VCaP (cell line): ENCODE measurements at regions not wholly inside any gene's neighbourhood (a gene's known extent, or its start where the extent isn't known, plus 50 kb on each side); places are given as distances from the start of the nearest gene placed in this dataset.
A peak's percentile ranks its signal among the peaks of the same experiment; 100 is the strongest.
"Not testable (repeated sequence)": the region's sequence is repeated elsewhere in the genome, so short reads cannot be mapped to it uniquely, and the experiment has no call there.

ENCODE experiments used
- H3K27ac ChIP-seq: fragments of 450-650 bp; 2 replicates; pipeline ENCODE4 v1.5.1; 2017
- CTCF ChIP-seq: fragments of 450-650 bp; conservative IDR thresholded peaks from 2 replicates; pipeline ENCODE4 v1.5.1; 2017; ENCODE audit warnings: mild to moderate bottlenecking, moderate library complexity

DNA sequence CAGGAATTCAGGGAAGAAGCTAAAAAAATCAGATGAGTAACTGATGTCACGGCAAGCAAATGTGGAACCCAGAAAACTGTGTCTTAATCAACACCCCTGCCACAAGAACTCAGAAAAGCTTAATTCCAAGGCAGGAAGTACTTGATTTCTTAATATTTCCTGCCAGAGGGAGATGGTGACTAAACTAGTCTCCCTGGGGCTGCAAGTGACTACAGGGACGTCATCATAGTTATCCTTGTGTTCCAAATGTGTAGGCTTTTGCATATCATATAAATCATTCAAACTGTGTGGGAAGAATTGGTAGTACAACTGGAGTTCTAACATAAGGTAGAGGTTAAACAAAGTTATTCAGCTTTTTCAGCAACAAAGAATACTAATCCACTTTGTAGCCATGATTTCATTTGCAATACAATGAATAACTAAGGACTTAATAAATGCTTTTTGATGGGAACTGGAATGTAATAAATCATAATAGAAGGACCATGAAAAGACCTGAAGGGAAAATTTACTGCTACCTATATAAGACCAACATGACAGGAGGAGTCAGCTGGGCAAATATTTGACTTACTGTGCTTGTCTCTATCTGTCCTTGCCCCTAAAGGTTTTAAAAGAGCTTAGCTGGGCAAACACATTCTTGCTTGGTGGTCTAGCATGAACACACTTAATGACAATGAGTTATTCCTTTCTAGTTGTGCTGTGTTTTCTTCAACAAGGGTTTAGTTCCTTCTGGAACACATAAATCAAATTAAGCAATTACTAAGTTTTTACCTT lies 76.0 kb upstream of the NECTIN3 start:
- no peak overlapping the region for H3K27ac ChIP-seq

GRCh38 chr3:110998766-110999165 lies 72.8 kb upstream of the NECTIN3 start:
- H3K27ac ChIP-seq, result not testable (repeated sequence)

More for the DNA sequence above, 76.0 kb upstream of the NECTIN3 start:
- no peak for TF ChIP-seq CTCF

- TF ChIP-seq CTCF, result peak; percentile 42
- not testable (repeated sequence) for H3K27ac ChIP-seq
Observed at GRCh38 chr3:111006485-111006884, 65.1 kb upstream of the NECTIN3 start.

DNA sequence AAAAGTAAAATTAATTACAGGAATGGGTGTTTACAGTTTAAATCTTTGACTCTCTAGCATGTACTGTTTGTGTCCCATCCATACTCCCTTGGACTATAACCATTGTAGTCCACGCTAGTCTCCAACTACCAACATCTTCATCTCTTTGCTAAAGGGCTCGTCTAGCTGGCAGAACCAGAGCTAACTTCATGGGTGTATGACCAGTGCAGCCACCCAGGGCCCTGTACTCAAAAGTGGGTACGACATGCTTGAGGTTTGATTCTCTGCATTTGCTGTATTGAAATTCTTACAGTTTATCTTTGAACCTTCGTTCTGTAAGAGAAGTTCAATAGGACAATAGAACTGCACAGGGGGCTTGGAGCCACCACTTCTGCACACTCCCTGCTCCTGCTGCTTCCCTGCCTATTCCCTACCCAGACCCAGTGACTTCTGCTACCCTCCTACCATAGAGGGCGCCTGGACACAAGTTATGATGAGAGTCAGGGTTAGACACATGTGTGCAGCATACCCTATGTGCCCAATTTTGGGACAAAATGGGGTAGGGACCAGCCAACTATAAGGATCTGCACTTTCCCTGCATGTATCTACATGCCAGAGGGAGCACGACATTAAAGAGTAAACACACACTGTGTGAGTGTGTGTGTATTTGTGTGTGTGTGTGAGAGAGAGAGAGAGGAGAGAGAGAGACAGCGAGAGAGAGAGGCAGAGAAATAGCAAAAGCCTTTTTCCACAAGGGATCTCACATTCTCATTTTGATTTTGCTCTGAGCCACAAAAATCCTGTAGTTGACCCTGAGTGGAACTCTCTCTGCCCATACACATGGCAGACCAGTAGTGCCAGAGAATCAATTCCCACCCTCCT lies 59.0 kb upstream of the NECTIN3 start:
- H3K27ac ChIP-seq, result no peak overlapping the region
- TF ChIP-seq CTCF, result peak; percentile 40; the same call in 1 of the 2 replicates
